ENCODE measurements at regions not wholly inside any gene's neighbourhood (a gene's known extent, or its start where the extent isn't known, plus 50 kb on each side); places are given as distances from the start of the nearest gene placed in this dataset.

GRCh38 chr12:130218682-130219081 lies 56.4 kb downstream of the FZD10 start:
- TF ChIP-seq CTCF (conservative IDR thresholded peaks at IDR 0.05) (no peak), ZFX (IDR thresholded peaks at IDR 0.05) (no peak)

Data from C4-2B (cell line).